Testis (tissue), 2 donors: ENCODE measurements at regions not wholly inside any gene's neighbourhood (a gene's known extent, or its start where the extent isn't known, plus 50 kb on each side); places are given as distances from the start of the nearest gene placed in this dataset.

Source experiments
- CTCF ChIP-seq, 3 experiments: fragments of 450-650 bp in 2 of 3; fragments of 200-600 bp in 1 of 3; sonication (generic) in 1 of 3; IDR thresholded peaks; one replicate each; pipeline ENCODE4 v1.5.1; 2016 to 2019; ENCODE audit warnings: antibody characterized with exemption in 3 of 3, mild to moderate bottlenecking in 2 of 3, moderate library complexity in 1 of 3
- POLR2A ChIP-seq: fragments of 450-650 bp; IDR thresholded peaks from one replicate; pipeline ENCODE4 v1.6.1; 2017; ENCODE audit warnings: antibody characterized with exemption, mild to moderate bottlenecking, moderate library complexity

DNA sequence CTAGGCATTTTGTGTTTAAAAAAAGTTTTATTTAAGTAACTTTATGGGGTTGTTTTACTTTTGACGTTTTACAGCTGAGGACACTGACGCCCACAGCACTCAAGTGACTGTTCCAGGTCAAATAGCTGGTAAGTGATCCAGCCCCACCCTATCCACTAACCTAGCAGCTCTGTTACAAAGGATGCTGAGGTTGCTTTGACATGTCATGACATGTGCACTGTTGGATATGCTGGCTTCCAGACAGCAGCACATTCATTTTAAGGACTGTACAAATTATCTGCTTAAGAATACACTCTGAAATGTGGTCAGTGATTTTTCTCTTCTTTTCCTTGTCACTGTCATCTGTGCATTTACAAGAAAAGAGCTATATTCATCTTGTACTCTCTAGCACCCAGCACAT is 417.5 kb downstream of the ZEB2 start:
- TF ChIP-seq POLR2A (no peak), CTCF (IDR thresholded peaks at IDR 0.05) (no peak)
